ENCODE measurements at regions not wholly inside any gene's neighbourhood (a gene's known extent, or its start where the extent isn't known, plus 50 kb on each side); places are given as distances from the start of the nearest gene placed in this dataset.

DNA sequence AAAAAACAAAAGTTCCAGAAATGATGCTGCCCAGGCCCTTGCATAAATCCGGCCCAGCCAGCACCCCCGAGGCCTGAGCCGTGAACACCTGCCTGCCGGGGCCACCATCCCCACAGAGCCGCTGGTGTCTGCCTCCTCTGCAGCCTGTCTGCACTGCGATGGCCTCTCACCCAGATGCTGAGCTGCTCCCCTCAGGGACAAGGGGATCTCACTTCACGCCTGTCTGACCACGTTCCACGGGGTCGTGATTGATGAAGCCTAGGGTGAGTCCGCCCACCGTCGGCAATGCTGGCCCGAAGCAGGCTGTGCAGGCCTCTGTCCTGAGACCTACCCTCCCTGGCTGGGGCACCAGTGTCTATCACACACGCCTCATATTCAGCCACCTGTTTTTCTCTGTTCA lies 444.2 kb downstream of the EIPR1 start:
- H3K27me3 ChIP-seq = no peaks in the 10 kb centered on the region
- H3K4me1 ChIP-seq = no peaks in the 10 kb centered on the region
- H3K36me3 ChIP-seq = no peaks in the 10 kb centered on the region
- H3K4me3 ChIP-seq = no peak overlapping the region
- intact Hi-C loops (cut with DNase I; ENCODE audit: low total_unique reads) = no loop called here
- DNase-seq = no peak
- no peak overlapping the region for H3K27ac ChIP-seq
- H3K9me3 ChIP-seq = no peaks in the 10 kb centered on the region
- TF ChIP-seq, protein P1, sequence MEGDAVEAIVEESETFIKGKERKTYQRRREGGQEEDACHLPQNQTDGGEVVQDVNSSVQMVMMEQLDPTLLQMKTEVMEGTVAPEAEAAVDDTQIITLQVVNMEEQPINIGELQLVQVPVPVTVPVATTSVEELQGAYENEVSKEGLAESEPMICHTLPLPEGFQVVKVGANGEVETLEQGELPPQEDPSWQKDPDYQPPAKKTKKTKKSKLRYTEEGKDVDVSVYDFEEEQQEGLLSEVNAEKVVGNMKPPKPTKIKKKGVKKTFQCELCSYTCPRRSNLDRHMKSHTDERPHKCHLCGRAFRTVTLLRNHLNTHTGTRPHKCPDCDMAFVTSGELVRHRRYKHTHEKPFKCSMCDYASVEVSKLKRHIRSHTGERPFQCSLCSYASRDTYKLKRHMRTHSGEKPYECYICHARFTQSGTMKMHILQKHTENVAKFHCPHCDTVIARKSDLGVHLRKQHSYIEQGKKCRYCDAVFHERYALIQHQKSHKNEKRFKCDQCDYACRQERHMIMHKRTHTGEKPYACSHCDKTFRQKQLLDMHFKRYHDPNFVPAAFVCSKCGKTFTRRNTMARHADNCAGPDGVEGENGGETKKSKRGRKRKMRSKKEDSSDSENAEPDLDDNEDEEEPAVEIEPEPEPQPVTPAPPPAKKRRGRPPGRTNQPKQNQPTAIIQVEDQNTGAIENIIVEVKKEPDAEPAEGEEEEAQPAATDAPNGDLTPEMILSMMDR (IDR thresholded peaks at IDR 0.05) = no peak

DNA sequence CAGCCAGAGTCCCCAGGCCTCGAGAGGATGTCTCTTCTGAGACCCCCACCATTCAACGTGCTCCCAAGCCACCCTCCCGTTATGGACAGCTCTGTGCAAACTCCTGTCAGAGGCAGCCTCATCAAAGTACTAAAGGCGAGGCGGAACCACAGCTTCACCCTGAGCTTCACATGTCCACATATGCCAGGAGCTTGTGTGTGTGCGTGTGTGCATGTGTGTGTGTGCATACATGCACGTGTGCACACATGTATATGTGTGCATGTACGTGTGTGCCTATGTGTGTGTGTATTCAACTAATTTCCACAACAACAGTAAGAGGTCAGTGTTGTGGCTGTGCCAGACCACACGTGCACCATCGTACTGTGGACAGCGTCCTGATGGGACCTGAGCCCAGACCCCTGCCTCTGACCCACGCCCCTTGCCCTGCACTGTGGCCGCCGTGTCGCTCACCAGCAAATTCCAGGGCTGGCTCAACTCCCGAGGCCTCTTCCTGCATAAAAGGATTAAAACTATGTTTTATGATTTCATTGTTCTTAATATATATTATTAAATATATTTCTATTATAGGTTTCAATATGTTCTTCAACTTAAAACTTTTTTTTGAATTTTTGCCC lies 444.8 kb downstream of the EIPR1 start:
- Histone ChIP-seq H3K4me1 (no peaks in the 10 kb centered on the region), H3K9me3 (no peaks in the 10 kb centered on the region), H3K27me3 (no peaks in the 10 kb centered on the region), H3K36me3 (no peaks in the 10 kb centered on the region), H3K27ac (no peak overlapping the region), H3K4me3 (no peak overlapping the region)
- DNase-seq = no peak
- intact Hi-C loops (cut with DNase I; ENCODE audit: low total_unique reads) = no loop called here
- TF ChIP-seq, protein P1 (IDR thresholded peaks at IDR 0.05) = no peak
- TF ChIP-seq POLR2A (IDR thresholded peaks at IDR 0.05) = no peak

DNA sequence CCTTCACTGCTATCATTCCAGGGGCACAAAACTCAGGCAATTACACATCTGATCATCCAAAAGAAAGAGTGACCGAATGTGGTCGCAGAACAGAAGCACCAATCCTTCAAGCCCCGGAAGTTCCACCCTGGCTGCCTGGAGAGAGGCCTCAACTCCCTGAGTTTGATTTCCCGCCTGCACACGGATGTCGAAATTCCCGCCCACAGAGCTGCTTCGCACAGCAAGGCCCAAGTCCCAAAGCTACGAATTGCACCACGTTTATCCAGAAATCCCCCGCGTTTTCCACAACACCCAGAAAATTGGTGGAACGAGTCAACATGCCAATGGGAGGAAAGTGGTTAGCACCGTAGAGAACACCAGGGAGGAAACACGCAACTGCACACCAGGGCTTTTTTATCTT lies 445.4 kb downstream of the EIPR1 start:
- intact Hi-C loops (cut with DNase I; ENCODE audit: low total_unique reads) = no loop called here
- no peak for DNase-seq
- Histone ChIP-seq H3K4me3 (no peak overlapping the region), H3K4me1 (no peaks in the 10 kb centered on the region), H3K27me3 (no peaks in the 10 kb centered on the region), H3K27ac (no peak overlapping the region), H3K36me3 (no peaks in the 10 kb centered on the region), H3K9me3 (no peaks in the 10 kb centered on the region)
- TF ChIP-seq POLR2A (IDR thresholded peaks at IDR 0.05) = no peak
- TF ChIP-seq, protein P1 (IDR thresholded peaks at IDR 0.05) = no peak

DNA sequence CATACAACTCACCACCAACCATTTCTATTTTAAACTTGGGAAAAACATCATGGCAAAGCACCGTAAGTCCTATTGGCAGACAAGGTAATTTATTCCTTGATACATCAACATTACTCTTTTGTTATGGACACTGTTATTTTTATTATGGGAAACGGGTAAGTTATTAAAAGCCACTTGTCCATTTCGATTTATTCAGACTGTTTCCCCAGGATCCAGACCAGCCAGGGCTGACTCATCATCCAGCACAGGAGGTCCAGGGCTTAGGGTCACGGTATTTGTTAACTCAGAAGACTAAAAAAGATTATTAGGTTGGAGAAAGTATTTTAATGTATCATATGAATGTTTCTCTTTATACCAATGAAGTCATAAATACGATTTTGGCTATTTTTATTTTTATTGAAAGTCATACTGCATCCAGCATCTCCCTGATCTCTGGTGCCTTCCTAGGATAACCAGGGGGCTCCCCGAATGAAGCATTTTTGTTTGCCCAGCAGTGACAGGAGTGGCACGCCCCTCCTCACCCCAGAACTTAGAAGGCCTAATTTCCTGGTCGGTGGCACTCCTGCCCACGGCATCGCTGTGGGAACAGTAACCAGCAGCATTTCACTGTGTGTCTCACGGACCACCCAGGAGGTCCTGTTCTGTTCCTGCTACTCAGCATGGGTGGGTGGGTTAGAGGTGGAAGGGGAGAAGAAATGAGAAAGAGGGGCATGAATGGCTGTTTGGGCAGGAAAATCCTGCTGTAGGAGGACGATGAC lies 446.1 kb downstream of the EIPR1 start:
- no peaks in the 10 kb centered on the region for H3K36me3 ChIP-seq
- H3K4me1 ChIP-seq = no peaks in the 10 kb centered on the region
- no peak for DNase-seq
- H3K9me3 ChIP-seq = no peaks in the 10 kb centered on the region
- TF ChIP-seq POLR2A (IDR thresholded peaks at IDR 0.05) = no peak
- TF ChIP-seq, protein P1 (IDR thresholded peaks at IDR 0.05) = no peak
- no peak overlapping the region for H3K4me3 ChIP-seq
- no peaks in the 10 kb centered on the region for H3K27me3 ChIP-seq
- intact Hi-C loops (cut with DNase I; ENCODE audit: low total_unique reads) = no loop called here
- no peak overlapping the region for H3K27ac ChIP-seq

DNA sequence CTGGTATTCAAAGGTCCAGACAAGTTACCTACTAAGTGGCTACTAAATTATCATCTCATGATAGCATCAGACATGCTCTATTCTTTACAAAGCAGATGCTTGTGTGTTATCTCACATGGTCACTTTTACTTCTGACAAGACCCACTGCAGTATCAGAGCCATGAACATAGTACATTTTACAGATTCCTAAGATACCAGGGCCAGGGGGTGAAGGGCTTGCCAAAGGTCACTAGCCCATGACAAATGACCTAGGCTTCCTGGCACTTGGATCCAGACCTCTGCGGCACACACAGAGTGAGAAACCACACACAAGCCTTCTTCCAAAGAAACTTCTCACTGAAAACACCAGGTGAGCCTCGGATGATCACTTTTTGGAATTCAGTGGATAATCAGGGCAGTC lies 446.8 kb downstream of the EIPR1 start:
- intact Hi-C loops (cut with DNase I; ENCODE audit: low total_unique reads) = no loop called here
- DNase-seq = no peak
- H3K27ac ChIP-seq = no peak overlapping the region
- H3K9me3 ChIP-seq = no peaks in the 10 kb centered on the region
- no peaks in the 10 kb centered on the region for H3K36me3 ChIP-seq
- TF ChIP-seq, protein P1 (IDR thresholded peaks at IDR 0.05) = no peak
- no peak for TF ChIP-seq POLR2A (IDR thresholded peaks at IDR 0.05)
- no peaks in the 10 kb centered on the region for H3K4me1 ChIP-seq
- H3K27me3 ChIP-seq = no peaks in the 10 kb centered on the region
- no peak overlapping the region for H3K4me3 ChIP-seq

Measured in uterus (tissue), 3 donors.